Gastroesophageal sphincter (tissue), 3 donors: ENCODE measurements at regions not wholly inside any gene's neighbourhood (a gene's known extent, or its start where the extent isn't known, plus 50 kb on each side); places are given as distances from the start of the nearest gene placed in this dataset.

ENCODE experiments used
- CTCF ChIP-seq, 4 experiments: fragments of 200-600 bp in 2 of 4; fragments of 450-650 bp in 2 of 4; sonication (generic) in 1 of 4; IDR thresholded peaks; one replicate each; pipeline ENCODE4 v1.5.1; 2017 to 2019; ENCODE audit warnings: antibody characterized with exemption in 4 of 4, mild to moderate bottlenecking in 2 of 4, moderate library complexity in 2 of 4
- POLR2A ChIP-seq, 2 donors: fragments of 450-650 bp; IDR thresholded peaks; one replicate each; pipeline ENCODE4 v1.6.1; 2017; ENCODE audit warnings: antibody characterized with exemption in 2 of 2, mild to moderate bottlenecking in 2 of 2, moderate library complexity in 1 of 2
- POLR2AphosphoS5 ChIP-seq: sonication (generic); formaldehyde crosslinking; IDR thresholded peaks from one replicate; pipeline ENCODE4 v1.6.1; 2017; ENCODE audit warnings: antibody characterized with exemption

- TF ChIP-seq POLR2AphosphoS5, result no peak
- no peak for TF ChIP-seq CTCF (IDR thresholded peaks at IDR 0.05)
- TF ChIP-seq POLR2A (IDR thresholded peaks at IDR 0.05), result no peak
These were observed 125.5 kb upstream of the VSTM2A start for GRCh38 chr7:54416678-54417077.
